Central memory CD8-positive, alpha-beta T cell (primary cell): ENCODE measurements at regions not wholly inside any gene's neighbourhood (a gene's known extent, or its start where the extent isn't known, plus 50 kb on each side); places are given as distances from the start of the nearest gene placed in this dataset.

Experiments
- ATAC-seq: fragments of 150-1000 bp; cut with Tn5 transposase; replicated peaks from 2 replicates; pipeline ENCODE4 v1.10.0; 2022; ENCODE audit warnings: mild to moderate bottlenecking, moderate FRiP score, moderate number of reproducible peaks; ENCODE audit not compliant: poor library complexity, severe bottlenecking; ENCODE audit errors: extremely low read depth
- DNase-seq, 2 donors: peaks; one replicate each; pipeline ENCODE4 v3.0.0; 2021; ENCODE audit warnings: low spot score in 2 of 2
- H3K27ac Mint-ChIP-seq: one replicate; pipeline ENCODE4 v1.8.0; 2022; ENCODE audit warnings: low read depth, mild to moderate bottlenecking, moderate library complexity, mixed read lengths
- H3K27me3 Mint-ChIP-seq: one replicate; pipeline ENCODE4 v1.8.0; 2022; ENCODE audit warnings: mixed read lengths
- H3K36me3 Mint-ChIP-seq: one replicate; pipeline ENCODE4 v1.8.0; 2022; ENCODE audit warnings: mild to moderate bottlenecking, moderate library complexity, mixed read lengths; ENCODE audit not compliant: insufficient read depth
- H3K4me1 Mint-ChIP-seq: one replicate; pipeline ENCODE4 v1.8.0; 2022; ENCODE audit warnings: mixed read lengths
- H3K4me3 Mint-ChIP-seq: one replicate; pipeline ENCODE4 v1.8.0; 2022; ENCODE audit warnings: mild to moderate bottlenecking, moderate library complexity, mixed read lengths
- H3K9me3 Mint-ChIP-seq: one replicate; pipeline ENCODE4 v1.8.0; 2022; ENCODE audit warnings: mixed read lengths

GRCh38 chr22:48331691-48332220, 1495.9 kb downstream of the BRD1 start:
- Mint-ChIP-seq H3K9me3 (peaks cover 6% of the 10 kb centered on the region), H3K4me3 (no peak overlapping the region), H3K36me3 (no peaks in the 10 kb centered on the region), H3K27me3 (peaks cover 11% of the 10 kb centered on the region), H3K27ac (no peak overlapping the region), H3K4me1 (no peaks in the 10 kb centered on the region)
- ATAC-seq: no peak
- DNase-seq: no peak

- no peak overlapping the region for H3K27ac Mint-ChIP-seq
- peaks cover 6% of the 10 kb centered on the region for H3K9me3 Mint-ChIP-seq
- ATAC-seq: no peak
- H3K36me3 Mint-ChIP-seq: no peaks in the 10 kb centered on the region
- H3K27me3 Mint-ChIP-seq: peaks cover 11% of the 10 kb centered on the region
- no peaks in the 10 kb centered on the region for H3K4me1 Mint-ChIP-seq
- no peak overlapping the region for H3K4me3 Mint-ChIP-seq
- DNase-seq: no peak
Observed at GRCh38 chr22:48331266-48331665, 1496.4 kb downstream of the BRD1 start.

GRCh38 chr22:48327721-48328120, 1500.0 kb downstream of the BRD1 start:
- no peak overlapping the region for H3K27ac Mint-ChIP-seq
- H3K27me3 Mint-ChIP-seq: peaks cover 28% of the 10 kb centered on the region
- ATAC-seq (no peak), DNase-seq (no peak)
- H3K9me3 Mint-ChIP-seq: peaks cover 6% of the 10 kb centered on the region
- H3K4me3 Mint-ChIP-seq: no peak overlapping the region
- no peaks in the 10 kb centered on the region for H3K36me3 Mint-ChIP-seq
- no peaks in the 10 kb centered on the region for H3K4me1 Mint-ChIP-seq

- ATAC-seq: no peak
- H3K4me3 Mint-ChIP-seq: no peak overlapping the region
- H3K27me3 Mint-ChIP-seq: peaks cover 43% of the 10 kb centered on the region
- no peaks in the 10 kb centered on the region for H3K4me1 Mint-ChIP-seq
- H3K9me3 Mint-ChIP-seq: peaks cover 6% of the 10 kb centered on the region
- no peak overlapping the region for H3K27ac Mint-ChIP-seq
- no peaks in the 10 kb centered on the region for H3K36me3 Mint-ChIP-seq
- no peak for DNase-seq
Observed at GRCh38 chr22:48323746-48324145, 1503.9 kb downstream of the BRD1 start.

- no peak for ATAC-seq
- H3K9me3 Mint-ChIP-seq: no peaks in the 10 kb centered on the region
- peaks cover 34% of the 10 kb centered on the region for H3K27me3 Mint-ChIP-seq
Observed at GRCh38 chr22:48322907-48323306, 1504.8 kb downstream of the BRD1 start.

GRCh38 chr22:48321986-48322545, 1505.6 kb downstream of the BRD1 start:
- H3K27me3 Mint-ChIP-seq: peaks cover 31% of the 10 kb centered on the region
- H3K4me1 Mint-ChIP-seq: no peaks in the 10 kb centered on the region
- H3K27ac Mint-ChIP-seq: no peak overlapping the region
- DNase-seq (no peak), ATAC-seq (no peak)
- peaks cover 3% of the 10 kb centered on the region for H3K36me3 Mint-ChIP-seq
- H3K9me3 Mint-ChIP-seq: no peaks in the 10 kb centered on the region
- H3K4me3 Mint-ChIP-seq: no peak overlapping the region

More at GRCh38 chr22:48322907-48323306, 1504.8 kb downstream of the BRD1 start:
- Mint-ChIP-seq H3K27ac (no peak overlapping the region), H3K4me1 (no peaks in the 10 kb centered on the region), H3K36me3 (peaks cover 3% of the 10 kb centered on the region), H3K4me3 (no peak overlapping the region)
- DNase-seq: no peak

GRCh38 chr22:48320683-48321451, 1506.8 kb downstream of the BRD1 start:
- DNase-seq: no peak
- Mint-ChIP-seq H3K36me3 (peaks cover 3% of the 10 kb centered on the region), H3K9me3 (no peaks in the 10 kb centered on the region), H3K4me3 (no peak overlapping the region), H3K4me1 (no peaks in the 10 kb centered on the region), H3K27me3 (peaks cover 31% of the 10 kb centered on the region), H3K27ac (no peak overlapping the region)
- no peak for ATAC-seq

GRCh38 chr22:48320048-48320682, 1507.5 kb downstream of the BRD1 start:
- DNase-seq (no peak), ATAC-seq (no peak)
- peaks cover 3% of the 10 kb centered on the region for H3K36me3 Mint-ChIP-seq
- H3K27me3 Mint-ChIP-seq: peaks cover 29% of the 10 kb centered on the region
- H3K9me3 Mint-ChIP-seq: no peaks in the 10 kb centered on the region
- H3K4me3 Mint-ChIP-seq: no peak overlapping the region
- no peak overlapping the region for H3K27ac Mint-ChIP-seq
- no peaks in the 10 kb centered on the region for H3K4me1 Mint-ChIP-seq

GRCh38 chr22:48319321-48320047, 1508.2 kb downstream of the BRD1 start:
- Mint-ChIP-seq H3K27me3 (peaks cover 35% of the 10 kb centered on the region), H3K9me3 (no peaks in the 10 kb centered on the region), H3K36me3 (peaks cover 3% of the 10 kb centered on the region), H3K4me3 (no peak overlapping the region), H3K4me1 (no peaks in the 10 kb centered on the region), H3K27ac (no peak overlapping the region)
- ATAC-seq (no peak), DNase-seq (no peak)

- Mint-ChIP-seq H3K4me1 (no peaks in the 10 kb centered on the region), H3K27me3 (peaks cover 37% of the 10 kb centered on the region), H3K9me3 (no peaks in the 10 kb centered on the region), H3K4me3 (no peak overlapping the region), H3K27ac (no peak overlapping the region), H3K36me3 (peaks cover 3% of the 10 kb centered on the region)
- DNase-seq (no peak), ATAC-seq (no peak)
Observed at GRCh38 chr22:48318575-48319320, 1508.9 kb downstream of the BRD1 start.

- H3K27me3 Mint-ChIP-seq: peaks cover 40% of the 10 kb centered on the region
- no peaks in the 10 kb centered on the region for H3K9me3 Mint-ChIP-seq
- no peak overlapping the region for H3K27ac Mint-ChIP-seq
- ATAC-seq (no peak), DNase-seq (no peak)
- no peak overlapping the region for H3K4me3 Mint-ChIP-seq
- no peaks in the 10 kb centered on the region for H3K4me1 Mint-ChIP-seq
- H3K36me3 Mint-ChIP-seq: peaks cover 3% of the 10 kb centered on the region
Observed at GRCh38 chr22:48318173-48318572, 1509.5 kb downstream of the BRD1 start.
